IMR-90 (cell line): ENCODE measurements at regions not wholly inside any gene's neighbourhood (a gene's known extent, or its start where the extent isn't known, plus 50 kb on each side); places are given as distances from the start of the nearest gene placed in this dataset.

Experiments
- ATAC-seq: fragments of 200-7000 bp; cut with Tn5 transposase; 2 replicates; pipeline ENCODE4 v1.9.1; 2020; ENCODE audit warnings: low read depth, mild to moderate bottlenecking, moderate library complexity
- BruUV-seq: library from RNA; stranded (reverse); fragments of 400-500 nt; replicated peaks from 2 replicates; lab custom pipeline; 2021; lab: Mats Ljungman, UMichigan
- CTCF ChIA-PET: fragments of 300-600 bp; formaldehyde crosslinking; extraction: SDS; loops from one replicate; lab custom pipeline; 2021; ENCODE audit warnings: antibody characterized with exemption; lab: Yijun Ruan, JAX
- POLR2A ChIA-PET: fragments of 300-600 bp; sonication (Branson Sonifier 250); formaldehyde crosslinking; loops from one replicate; lab custom pipeline; 2022; ENCODE audit warnings: antibody characterized with exemption; ENCODE audit not compliant: unreplicated experiment; lab: Charles Lee
- DNase-seq: peaks from one replicate; pipeline ENCODE4 v3.0.0; 2013
- H2AFZ ChIP-seq: replicated peaks from 2 replicates; pipeline ENCODE3; 2013; ENCODE audit warnings: low read length, mild to moderate bottlenecking; ENCODE audit not compliant: poor library complexity
- H2AK5ac ChIP-seq: 2 replicates; pipeline ENCODE4 v1.6.1; 2013; ENCODE audit warnings: low read depth, low read length, inconsistent platforms
- H2AK9ac ChIP-seq: replicated peaks from 2 replicates; pipeline ENCODE3; 2013; ENCODE audit warnings: mild to moderate bottlenecking, low read depth, low read length, moderate library complexity; ENCODE audit not compliant: poor library complexity
- H2BK120ac ChIP-seq: 2 replicates; pipeline ENCODE4 v1.6.1; 2013; ENCODE audit warnings: low read depth, low read length, inconsistent platforms
- H2BK15ac ChIP-seq: 3 replicates; pipeline ENCODE4 v1.6.1; 2013; ENCODE audit warnings: low read depth, low read length, inconsistent platforms
- H2BK20ac ChIP-seq: 2 replicates; pipeline ENCODE4 v1.6.1; 2013; ENCODE audit warnings: low read depth, mild to moderate bottlenecking, inconsistent platforms, low read length, moderate library complexity
- H2BK5ac ChIP-seq: 2 replicates; pipeline ENCODE4 v1.6.1; 2013; ENCODE audit warnings: mild to moderate bottlenecking, low read depth, low read length, inconsistent platforms; ENCODE audit not compliant: poor library complexity, severe bottlenecking
- H3K14ac ChIP-seq: replicated peaks from 2 replicates; pipeline ENCODE4 v1.6.1; 2013; ENCODE audit warnings: low read depth, low read length, inconsistent platforms
- H3K18ac ChIP-seq: 2 replicates; pipeline ENCODE4 v1.6.1; 2013; ENCODE audit warnings: low read depth, low read length, control low read depth
- H3K23ac ChIP-seq: 2 replicates; pipeline ENCODE4 v1.6.1; 2013; ENCODE audit warnings: low read depth, low read length, inconsistent platforms
- H3K27ac ChIP-seq: 2 replicates; pipeline ENCODE4 v1.5.1; 2013; ENCODE audit warnings: mild to moderate bottlenecking, control low read depth, low read length; ENCODE audit not compliant: insufficient read depth
- H3K27me3 ChIP-seq: 2 replicates; pipeline ENCODE4 v1.6.1; 2013; ENCODE audit warnings: low read length; ENCODE audit not compliant: control insufficient read depth, insufficient read depth
- H3K36me3 ChIP-seq: 2 replicates; pipeline ENCODE4 v1.6.1; 2013; ENCODE audit warnings: low read length, mixed read lengths; ENCODE audit not compliant: control insufficient read depth, insufficient read depth
- H3K4ac ChIP-seq: 2 replicates; pipeline ENCODE4 v1.6.1; 2013; ENCODE audit warnings: low read depth, low read length, inconsistent platforms
- H3K4me1 ChIP-seq: 2 replicates; pipeline ENCODE4 v1.6.1; 2013; ENCODE audit warnings: low read length, mixed read lengths; ENCODE audit not compliant: control insufficient read depth, insufficient read depth
- H3K4me2 ChIP-seq: 2 replicates; pipeline ENCODE4 v1.6.1; 2013; ENCODE audit warnings: low read depth, mild to moderate bottlenecking, control low read depth, low read length, moderate library complexity
- H3K4me3 ChIP-seq: 2 replicates; pipeline ENCODE4 v1.5.1; 2013; ENCODE audit warnings: low read depth, mild to moderate bottlenecking, control low read depth, low read length, moderate library complexity; ENCODE audit not compliant: insufficient read depth
- H3K56ac ChIP-seq: 2 replicates; pipeline ENCODE4 v1.6.1; 2013; ENCODE audit warnings: low read length, inconsistent platforms; ENCODE audit not compliant: insufficient read depth; ENCODE audit errors: extremely low read depth
- H3K79me1 ChIP-seq, 2 experiments: 2 replicates each; pipeline ENCODE4 v1.6.1; 2013; ENCODE audit warnings: low read length in 2 of 2, inconsistent platforms in 1 of 2, low read depth in 1 of 2
- H3K9ac ChIP-seq: 2 replicates; pipeline ENCODE4 v1.6.1; 2013; ENCODE audit warnings: low read depth, low read length, control low read depth
- H3K9me1 ChIP-seq: 2 replicates; pipeline ENCODE4 v1.6.1; 2013; ENCODE audit warnings: low read length, inconsistent platforms; ENCODE audit not compliant: insufficient read depth
- H3K9me3 ChIP-seq: 2 replicates; pipeline ENCODE4 v1.6.1; 2013; ENCODE audit warnings: low read length; ENCODE audit not compliant: control insufficient read depth, insufficient read depth
- H4K20me1 ChIP-seq: 2 replicates; pipeline ENCODE4 v1.6.1; 2013; ENCODE audit warnings: low read length, inconsistent platforms; ENCODE audit not compliant: insufficient read depth
- H4K5ac ChIP-seq: 2 replicates; pipeline ENCODE4 v1.6.1; 2013; ENCODE audit warnings: mild to moderate bottlenecking, low read depth, low read length, control low read depth
- H4K8ac ChIP-seq, 2 experiments: 2 replicates each; pipeline ENCODE4 v1.6.1; 2013; ENCODE audit warnings: low read depth in 2 of 2, low read length in 2 of 2, control low read depth in 1 of 2, inconsistent platforms in 1 of 2
- H4K91ac ChIP-seq: 2 replicates; pipeline ENCODE4 v1.6.1; 2013; ENCODE audit warnings: low read depth, low read length, inconsistent platforms; ENCODE audit not compliant: insufficient read depth
- BHLHE40 ChIP-seq: fragments of 150-350 bp; IDR thresholded peaks from 2 replicates; pipeline ENCODE4 v1.6.1; 2016; ENCODE audit warnings: mild to moderate bottlenecking, low read depth, low read length
- MAZ ChIP-seq: IDR thresholded peaks from 2 replicates; pipeline ENCODE4 v1.6.1; 2012; ENCODE audit warnings: low read depth, mild to moderate bottlenecking, low read length, improper control_type of control experiment, moderate library complexity, borderline replicate concordance
- MXI1 ChIP-seq: IDR thresholded peaks from 2 replicates; pipeline ENCODE4 v1.6.1; 2012; ENCODE audit warnings: low read depth, mild to moderate bottlenecking, low read length, moderate library complexity, borderline replicate concordance
- NFE2L2 ChIP-seq: fragments of 150-350 bp; IDR thresholded peaks from 2 replicates; pipeline ENCODE4 v1.6.1; 2016; ENCODE audit warnings: low read depth, mild to moderate bottlenecking, low read length
- RAD21 ChIP-seq: IDR thresholded peaks from 2 replicates; pipeline ENCODE4 v1.6.1; 2012; ENCODE audit warnings: low read length, improper control_type of control experiment
- WGBS, 2 experiments: methylation state at CpG; one replicate each; pipeline versions ENCODE4 v1.1.5 to v1.1.7; 2013; ENCODE audit warnings: missing lambda C conversion rate in 2 of 2; ENCODE audit not compliant: insufficient read length in 1 of 2; ENCODE audit errors: extremely low coverage in 2 of 2; 5-methylcytosine and 5-hydroxymethylcytosine counted together
- dilution Hi-C: fragments of 300-500 bp; cut with HindIII; formaldehyde crosslinking; loops from one replicate; pipeline ENCODE4 v1.14.3; 2018; ENCODE audit warnings: low sequenced_read_pairs; ENCODE audit not compliant: unreplicated experiment
- in situ Hi-C: fragments of 300-500 bp; cut with MboI; formaldehyde crosslinking; loops from 3 replicates; pipeline ENCODE4 v1.14.3; 2019; ENCODE audit warnings: low sequenced_read_pairs, inconsistent platforms, mixed read lengths
- intact Hi-C: fragments of 100-400 bp; cut with micrococcal nuclease; formaldehyde crosslinking; loops from 2 replicates; pipeline ENCODE4 v1.10.0; 2022

DNA sequence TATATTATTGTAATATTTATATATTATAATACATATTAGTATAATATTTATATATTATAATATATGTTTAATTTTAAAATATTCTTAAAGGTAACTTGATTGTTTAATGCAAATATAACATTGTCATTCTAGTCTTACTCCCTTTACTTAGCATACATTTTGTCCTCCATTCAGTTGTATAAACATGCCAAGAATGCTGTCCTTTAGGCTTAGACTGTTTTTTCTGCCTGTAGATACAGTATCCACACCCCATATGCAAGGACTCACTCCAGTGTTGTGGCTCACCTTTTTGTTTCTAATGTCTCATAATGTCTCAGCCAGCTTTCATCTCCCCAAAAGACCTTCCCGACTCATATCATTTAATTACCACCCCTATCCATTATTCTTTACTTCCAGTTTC is 2110.0 kb downstream of the PCDH7 start:
- Histone ChIP-seq H4K5ac (no peak overlapping the region), H2BK20ac (no peak overlapping the region), H3K4me1 (no peaks in the 10 kb centered on the region), H2BK15ac (no peak overlapping the region), H3K9me3 (peaks cover 2% of the 10 kb centered on the region; the same call in 1 of the 2 replicates), H3K27me3 (no peaks in the 10 kb centered on the region), H3K4me2 (no peak overlapping the region), H3K9me1 (no peaks in the 10 kb centered on the region), H3K18ac (no peak overlapping the region), H4K20me1 (no peaks in the 10 kb centered on the region), H3K9ac (no peak overlapping the region), H4K91ac (no peak overlapping the region), H3K23ac (no peak overlapping the region), H2AK5ac (no peak overlapping the region), H3K79me1 (no peaks in the 10 kb centered on the region), H4K8ac (no peak overlapping the region), H3K14ac (no peak overlapping the region), H3K4ac (no peak overlapping the region), H3K56ac (no peak overlapping the region), H2AK9ac (no peak overlapping the region), H3K27ac (no peak overlapping the region), H2AFZ (no peak overlapping the region), H2BK120ac (no peak overlapping the region), H3K36me3 (no peaks in the 10 kb centered on the region), H2BK5ac (no peak overlapping the region), H3K4me3 (no peak overlapping the region)
- no TSS peak for BruUV-seq
- intact Hi-C loops, result no loop called here
- in situ Hi-C loops, result no loop called here
- ATAC-seq (no peak), DNase-seq (no peak)
- WGBS, 2 experiments, result 100% methylated on average over 1 of the region's 1 CpG; no CpG with 5 or more reads in 1 of the 2 experiments
- POLR2A ChIA-PET, result no interaction called here
- CTCF ChIA-PET, result no interaction called here
- dilution Hi-C loops, result no loop called here
- TF ChIP-seq RAD21 (no peak), BHLHE40 (no peak), NFE2L2 (no peak), MAZ (no peak), MXI1 (no peak)
